ENCODE measurements at regions not wholly inside any gene's neighbourhood (a gene's known extent, or its start where the extent isn't known, plus 50 kb on each side); places are given as distances from the start of the nearest gene placed in this dataset.

- no peak overlapping the region for H3K9ac ChIP-seq (ENCODE audit: extremely low read depth, insufficient read length, low read length)
- Mint-ChIP-seq H3K27me3 (ENCODE audit: low read depth) (no peaks in the 10 kb centered on the region), H3K4me3 (no peak overlapping the region), H3K4me1 (no peaks in the 10 kb centered on the region), H3K27ac (no peak overlapping the region), H3K36me3 (ENCODE audit: insufficient read depth in 1 of 3, low read depth in 3 of 3) (no peaks in the 10 kb centered on the region), H3K9me3 (peaks cover 0 to 2% of the 10 kb centered on the region in 2 experiments; a peak in 1 of 5 replicates)
- H2BK5ac ChIP-seq (ENCODE audit: insufficient read length, low read length): no peak overlapping the region
- H2BK120ac ChIP-seq (ENCODE audit: low read depth, low read length, poor library complexity, severe bottlenecking): no peak overlapping the region
- no peak overlapping the region for H3K4me2 ChIP-seq (ENCODE audit: insufficient read depth, insufficient read length, low read length)
- no peak overlapping the region for H2BK20ac ChIP-seq (ENCODE audit: low read depth, low read length, poor library complexity, severe bottlenecking)
- no peak overlapping the region for H3K27ac ChIP-seq (ENCODE audit: insufficient read length, low read depth, low read length)
- no peak overlapping the region for H2BK12ac ChIP-seq (ENCODE audit: insufficient read length, low read depth, low read length)
- TF ChIP-seq, protein P1, sequence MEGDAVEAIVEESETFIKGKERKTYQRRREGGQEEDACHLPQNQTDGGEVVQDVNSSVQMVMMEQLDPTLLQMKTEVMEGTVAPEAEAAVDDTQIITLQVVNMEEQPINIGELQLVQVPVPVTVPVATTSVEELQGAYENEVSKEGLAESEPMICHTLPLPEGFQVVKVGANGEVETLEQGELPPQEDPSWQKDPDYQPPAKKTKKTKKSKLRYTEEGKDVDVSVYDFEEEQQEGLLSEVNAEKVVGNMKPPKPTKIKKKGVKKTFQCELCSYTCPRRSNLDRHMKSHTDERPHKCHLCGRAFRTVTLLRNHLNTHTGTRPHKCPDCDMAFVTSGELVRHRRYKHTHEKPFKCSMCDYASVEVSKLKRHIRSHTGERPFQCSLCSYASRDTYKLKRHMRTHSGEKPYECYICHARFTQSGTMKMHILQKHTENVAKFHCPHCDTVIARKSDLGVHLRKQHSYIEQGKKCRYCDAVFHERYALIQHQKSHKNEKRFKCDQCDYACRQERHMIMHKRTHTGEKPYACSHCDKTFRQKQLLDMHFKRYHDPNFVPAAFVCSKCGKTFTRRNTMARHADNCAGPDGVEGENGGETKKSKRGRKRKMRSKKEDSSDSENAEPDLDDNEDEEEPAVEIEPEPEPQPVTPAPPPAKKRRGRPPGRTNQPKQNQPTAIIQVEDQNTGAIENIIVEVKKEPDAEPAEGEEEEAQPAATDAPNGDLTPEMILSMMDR (conservative IDR thresholded peaks at IDR 0.05): no peak
- no peak overlapping the region for H2BK15ac ChIP-seq (ENCODE audit: low read depth, low read length)
- no peaks in the 10 kb centered on the region for H3K79me2 ChIP-seq (ENCODE audit: insufficient read depth, low read length)
- H3K79me1 ChIP-seq (ENCODE audit: insufficient read depth, low read depth, low read length, poor library complexity, severe bottlenecking): no peaks in the 10 kb centered on the region
- no peak overlapping the region for H3K18ac ChIP-seq (ENCODE audit: insufficient read length, low read depth, low read length)
- H3K27me3 ChIP-seq (ENCODE audit: insufficient read depth, low read length): no peaks in the 10 kb centered on the region
- H3K9me3 ChIP-seq (ENCODE audit: control insufficient read depth, low read depth, low read length): no peaks in the 10 kb centered on the region
- no peak overlapping the region for H3K56ac ChIP-seq (ENCODE audit: insufficient read length, low read depth, low read length)
- no peak overlapping the region for H4K8ac ChIP-seq (replicated peaks; ENCODE audit: insufficient read length, low read depth, low read length)
- H4K5ac ChIP-seq (ENCODE audit: insufficient read length, low read depth, low read length): no peak overlapping the region
- no peaks in the 10 kb centered on the region for H4K20me1 ChIP-seq (ENCODE audit: control insufficient read depth, insufficient read depth, insufficient read length)
- H3K23ac ChIP-seq (ENCODE audit: insufficient read length, low read depth, low read length): no peak overlapping the region
- H3K23me2 ChIP-seq (ENCODE audit: insufficient read length, low read depth, low read length, poor library complexity, severe bottlenecking): no peaks in the 10 kb centered on the region
- no peak overlapping the region for H2AK5ac ChIP-seq (ENCODE audit: insufficient read length, low read length)
- H3K4me1 ChIP-seq (ENCODE audit: insufficient read depth, low read length): no peaks in the 10 kb centered on the region
- no peak overlapping the region for H4K91ac ChIP-seq (ENCODE audit: insufficient read length, low read depth, low read length)
- H2AFZ ChIP-seq (ENCODE audit: low read length): no peak overlapping the region
- no peak overlapping the region for H3K4ac ChIP-seq (ENCODE audit: low read depth, low read length)
- H3T11ph ChIP-seq (ENCODE audit: low read length): no peak overlapping the region
- H3K14ac ChIP-seq (ENCODE audit: insufficient read depth, low read length): no peak overlapping the region
- no peak for DNase-seq
- no CpG with 5 or more reads among the region's 5 CpGs for WGBS (ENCODE audit: extremely low coverage, insufficient read length, low lambda C conversion rate)
These were observed 241.4 kb upstream of the PCSK5 start for GRCh38 chr9:75649060-75649459.

Measured in H9 (cell line).